Fibroblast of the conjunctiva (primary cell): ENCODE measurements at regions not wholly inside any gene's neighbourhood (a gene's known extent, or its start where the extent isn't known, plus 50 kb on each side); places are given as distances from the start of the nearest gene placed in this dataset.

Experiments used
- DNase-seq: peaks from one replicate; pipeline ENCODE4 v3.0.0-alpha.2; 2010; ENCODE audit warnings: low read depth

GRCh38 chr5:103621548-103621930, 59.0 kb upstream of the NUDT12 start:
- no peak for DNase-seq

- no peak for DNase-seq
Observed at GRCh38 chr5:103620851-103621547, 58.4 kb upstream of the NUDT12 start.

DNA sequence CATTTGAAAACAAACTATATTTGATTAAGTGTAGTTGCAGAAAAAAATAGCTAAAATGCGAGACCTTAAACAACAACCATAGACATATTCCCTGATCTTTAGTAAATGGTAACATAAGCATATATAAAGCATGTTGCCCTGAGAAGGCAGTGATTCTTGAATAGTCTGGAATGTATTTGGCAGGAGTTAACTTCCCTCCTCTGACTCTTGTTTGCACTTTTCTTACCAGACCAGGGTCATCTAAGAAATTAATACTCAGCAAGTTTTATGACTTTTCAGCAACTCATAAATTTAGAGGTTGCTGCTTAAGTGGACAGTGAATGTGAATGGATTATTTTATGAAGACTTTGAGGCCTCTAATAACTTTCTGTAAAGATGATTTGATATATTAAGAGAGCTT, 55.3 kb upstream of the NUDT12 start:
- no peak for DNase-seq

GRCh38 chr5:103617090-103617489, 54.5 kb upstream of the NUDT12 start:
- no peak for DNase-seq

- DNase-seq, result no peak
Observed at GRCh38 chr5:103612545-103612944, 50.0 kb upstream of the NUDT12 start.
